ENCODE measurements at regions not wholly inside any gene's neighbourhood (a gene's known extent, or its start where the extent isn't known, plus 50 kb on each side); places are given as distances from the start of the nearest gene placed in this dataset.

GRCh38 chr1:223472057-223472456, 78.8 kb downstream of the CCDC185 start:
- Histone ChIP-seq H3K9me3 (replicated peaks; ENCODE audit: control insufficient read depth, low read depth, low read length) (no peaks in the 10 kb centered on the region), H3K27ac (ENCODE audit: low read length) (no peak overlapping the region), H3K27me3 (ENCODE audit: control insufficient read depth, insufficient read depth, low read length) (peaks cover 14% of the 10 kb centered on the region), H3K4me3 (ENCODE audit: low read length) (no peak overlapping the region), H3K4me1 (ENCODE audit: control insufficient read depth, insufficient read depth, low read length) (no peaks in the 10 kb centered on the region), H3K36me3 (ENCODE audit: control insufficient read depth, insufficient read depth, low read length) (no peaks in the 10 kb centered on the region)
- 64% methylated on average over 4 of the region's 5 CpGs for WGBS (ENCODE audit: insufficient coverage)
- DNase-seq = no peak

GRCh38 chr1:223473601-223474344, 80.6 kb downstream of the CCDC185 start:
- H3K36me3 ChIP-seq (ENCODE audit: control insufficient read depth, insufficient read depth, low read length) = no peaks in the 10 kb centered on the region
- DNase-seq = no peak
- peaks cover 20% of the 10 kb centered on the region for H3K27me3 ChIP-seq (ENCODE audit: control insufficient read depth, insufficient read depth, low read length)
- WGBS (ENCODE audit: insufficient coverage) = 40% methylated on average over 1 of the region's 4 CpGs
- H3K9me3 ChIP-seq (replicated peaks; ENCODE audit: control insufficient read depth, low read depth, low read length) = no peaks in the 10 kb centered on the region
- no peaks in the 10 kb centered on the region for H3K4me1 ChIP-seq (ENCODE audit: control insufficient read depth, insufficient read depth, low read length)
- H3K4me3 ChIP-seq (ENCODE audit: low read length) = no peak overlapping the region
- no peak overlapping the region for H3K27ac ChIP-seq (ENCODE audit: low read length)

DNA sequence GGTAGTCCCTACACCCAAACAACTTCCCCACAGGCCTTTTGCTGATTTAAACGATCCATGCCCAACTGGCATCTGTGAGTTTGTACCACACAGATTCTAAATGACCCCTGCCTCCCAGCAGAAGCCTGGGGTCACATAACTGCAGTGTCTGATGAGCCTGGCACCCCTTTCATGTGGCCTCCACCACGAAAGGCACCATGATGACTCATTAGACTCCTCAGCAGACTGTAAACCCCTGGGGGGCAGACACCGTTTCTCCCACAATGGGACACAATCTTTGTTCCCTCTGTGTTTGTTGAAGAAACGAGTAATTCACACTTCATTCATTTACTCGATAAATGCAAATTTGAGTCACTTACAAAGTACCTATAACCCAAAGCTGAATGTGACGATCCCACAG, 81.6 kb downstream of the CCDC185 start:
- H3K4me3 ChIP-seq (ENCODE audit: low read length) = no peak overlapping the region
- H3K27me3 ChIP-seq (ENCODE audit: control insufficient read depth, insufficient read depth, low read length) = peaks cover 28% of the 10 kb centered on the region
- no peaks in the 10 kb centered on the region for H3K4me1 ChIP-seq (ENCODE audit: control insufficient read depth, insufficient read depth, low read length)
- WGBS (ENCODE audit: insufficient coverage) = 66% methylated on average over 3 of the region's 6 CpGs
- no peaks in the 10 kb centered on the region for H3K36me3 ChIP-seq (ENCODE audit: control insufficient read depth, insufficient read depth, low read length)
- H3K27ac ChIP-seq (ENCODE audit: low read length) = no peak overlapping the region
- no peak for DNase-seq
- no peaks in the 10 kb centered on the region for H3K9me3 ChIP-seq (replicated peaks; ENCODE audit: control insufficient read depth, low read depth, low read length)

DNA sequence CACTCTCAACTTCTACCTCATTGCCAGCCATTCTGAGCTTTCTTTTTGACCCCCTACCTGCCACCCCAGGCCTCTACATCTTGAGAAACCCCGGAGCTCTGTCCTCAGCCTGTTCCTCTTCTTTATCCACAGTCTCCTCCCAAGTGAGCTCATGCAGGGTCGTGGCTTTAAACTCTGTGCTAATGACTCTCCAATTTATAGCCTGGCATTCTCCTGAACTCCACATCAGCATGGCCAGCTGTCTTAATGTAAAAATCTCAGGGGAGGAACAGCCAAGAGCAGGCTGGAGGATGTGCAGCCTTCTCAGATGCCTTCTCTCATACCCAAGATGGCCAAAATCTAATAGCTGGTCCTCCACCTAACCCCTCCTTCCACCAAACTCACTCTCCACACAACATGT, 84.2 kb downstream of the CCDC185 start:
- Histone ChIP-seq H3K36me3 (ENCODE audit: control insufficient read depth, insufficient read depth, low read length) (no peaks in the 10 kb centered on the region), H3K4me3 (ENCODE audit: low read length) (no peak overlapping the region), H3K27me3 (ENCODE audit: control insufficient read depth, insufficient read depth, low read length) (peaks cover 32% of the 10 kb centered on the region), H3K9me3 (replicated peaks; ENCODE audit: control insufficient read depth, low read depth, low read length) (no peaks in the 10 kb centered on the region), H3K27ac (ENCODE audit: low read length) (no peak overlapping the region), H3K4me1 (ENCODE audit: control insufficient read depth, insufficient read depth, low read length) (no peaks in the 10 kb centered on the region)
- WGBS (ENCODE audit: insufficient coverage) = 50% methylated on average over 1 of the region's 2 CpGs
- DNase-seq = no peak

GRCh38 chr1:223478606-223479005, 85.4 kb downstream of the CCDC185 start:
- Histone ChIP-seq H3K4me3 (ENCODE audit: low read length) (no peak overlapping the region), H3K4me1 (ENCODE audit: control insufficient read depth, insufficient read depth, low read length) (no peaks in the 10 kb centered on the region), H3K36me3 (ENCODE audit: control insufficient read depth, insufficient read depth, low read length) (no peaks in the 10 kb centered on the region), H3K9me3 (replicated peaks; ENCODE audit: control insufficient read depth, low read depth, low read length) (no peaks in the 10 kb centered on the region), H3K27me3 (ENCODE audit: control insufficient read depth, insufficient read depth, low read length) (peaks cover 36% of the 10 kb centered on the region), H3K27ac (ENCODE audit: low read length) (no peak overlapping the region)
- no peak for DNase-seq
- WGBS (ENCODE audit: insufficient coverage) = 100% methylated on average over 1 of the region's 10 CpGs

GRCh38 chr1:223479261-223479660, 86.0 kb downstream of the CCDC185 start:
- Histone ChIP-seq H3K27ac (ENCODE audit: low read length) (no peak overlapping the region), H3K36me3 (ENCODE audit: control insufficient read depth, insufficient read depth, low read length) (no peaks in the 10 kb centered on the region), H3K9me3 (replicated peaks; ENCODE audit: control insufficient read depth, low read depth, low read length) (no peaks in the 10 kb centered on the region), H3K4me1 (ENCODE audit: control insufficient read depth, insufficient read depth, low read length) (no peaks in the 10 kb centered on the region), H3K4me3 (ENCODE audit: low read length) (no peak overlapping the region), H3K27me3 (ENCODE audit: control insufficient read depth, insufficient read depth, low read length) (peaks cover 39% of the 10 kb centered on the region)
- DNase-seq = no peak
- WGBS (ENCODE audit: insufficient coverage) = 61% methylated on average over 3 of the region's 7 CpGs

GRCh38 chr1:223479718-223480425, 86.7 kb downstream of the CCDC185 start:
- WGBS (ENCODE audit: insufficient coverage) = 39% methylated on average over 5 of the region's 14 CpGs
- Histone ChIP-seq H3K27ac (ENCODE audit: low read length) (no peak overlapping the region), H3K4me3 (ENCODE audit: low read length) (no peak overlapping the region), H3K4me1 (ENCODE audit: control insufficient read depth, insufficient read depth, low read length) (no peaks in the 10 kb centered on the region), H3K27me3 (ENCODE audit: control insufficient read depth, insufficient read depth, low read length) (peaks cover 42% of the 10 kb centered on the region), H3K36me3 (ENCODE audit: control insufficient read depth, insufficient read depth, low read length) (no peaks in the 10 kb centered on the region), H3K9me3 (replicated peaks; ENCODE audit: control insufficient read depth, low read depth, low read length) (no peaks in the 10 kb centered on the region)
- DNase-seq = no peak

- Histone ChIP-seq H3K4me1 (ENCODE audit: control insufficient read depth, insufficient read depth, low read length) (no peaks in the 10 kb centered on the region), H3K4me3 (ENCODE audit: low read length) (no peak overlapping the region), H3K9me3 (replicated peaks; ENCODE audit: control insufficient read depth, low read depth, low read length) (no peaks in the 10 kb centered on the region), H3K27me3 (ENCODE audit: control insufficient read depth, insufficient read depth, low read length) (peaks cover 38% of the 10 kb centered on the region), H3K27ac (ENCODE audit: low read length) (no peak overlapping the region), H3K36me3 (ENCODE audit: control insufficient read depth, insufficient read depth, low read length) (no peaks in the 10 kb centered on the region)
- DNase-seq = no peak
Observed at GRCh38 chr1:223482132-223482531, 88.9 kb downstream of the CCDC185 start.

DNA sequence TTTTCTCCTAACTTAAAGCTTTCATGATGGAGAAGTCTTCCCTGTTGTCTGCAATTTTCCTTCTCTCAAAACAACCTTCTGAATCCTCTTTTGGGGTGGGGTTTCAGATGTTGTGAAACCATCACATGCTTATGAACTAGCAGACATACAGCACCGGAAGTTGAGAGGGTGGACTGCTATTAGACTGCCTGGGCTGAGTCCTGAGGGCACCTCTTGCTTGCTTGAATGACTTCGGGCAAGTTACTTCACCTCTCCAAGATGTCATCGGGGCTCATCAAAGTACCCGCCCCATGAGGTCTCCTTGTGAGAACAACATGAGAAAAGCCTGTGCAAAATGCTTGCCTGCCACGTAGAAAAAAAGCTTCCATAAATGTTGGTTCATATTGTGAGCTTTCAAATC, 89.6 kb downstream of the CCDC185 start:
- DNase-seq = no peak
- no peak overlapping the region for H3K4me3 ChIP-seq (ENCODE audit: low read length)

DNA sequence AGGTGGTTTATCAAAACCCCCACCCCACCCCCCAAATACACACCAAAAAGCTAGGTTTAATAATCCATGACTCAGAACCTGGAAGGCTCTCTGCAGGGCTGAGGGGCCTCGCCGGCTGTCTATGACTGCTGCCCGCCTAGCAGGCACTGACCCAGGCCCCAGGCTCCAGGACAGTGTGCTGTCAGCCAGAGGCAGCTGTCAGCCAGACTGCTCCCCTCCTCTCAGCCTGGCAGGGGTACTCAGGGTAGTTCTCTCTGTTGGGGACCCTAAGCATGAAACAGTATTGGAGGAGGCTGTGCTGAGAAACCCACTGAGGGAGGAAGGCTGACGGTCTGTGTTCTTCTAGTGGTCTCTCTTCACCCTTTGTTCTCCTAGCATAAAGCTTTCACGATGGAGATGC, 90.3 kb downstream of the CCDC185 start:
- Histone ChIP-seq H3K27ac (ENCODE audit: low read length) (no peak overlapping the region), H3K4me1 (ENCODE audit: control insufficient read depth, insufficient read depth, low read length) (no peaks in the 10 kb centered on the region), H3K27me3 (ENCODE audit: control insufficient read depth, insufficient read depth, low read length) (peaks cover 35% of the 10 kb centered on the region), H3K9me3 (replicated peaks; ENCODE audit: control insufficient read depth, low read depth, low read length) (no peaks in the 10 kb centered on the region), H3K4me3 (ENCODE audit: low read length) (no peak overlapping the region), H3K36me3 (ENCODE audit: control insufficient read depth, insufficient read depth, low read length) (no peaks in the 10 kb centered on the region)
- 29% methylated on average over 3 of the region's 5 CpGs for WGBS (ENCODE audit: insufficient coverage)
- DNase-seq = no peak

More for the DNA sequence above, 89.6 kb downstream of the CCDC185 start:
- 79% methylated on average over 2 of the region's 5 CpGs for WGBS (ENCODE audit: insufficient coverage)
- Histone ChIP-seq H3K27me3 (ENCODE audit: control insufficient read depth, insufficient read depth, low read length) (peaks cover 40% of the 10 kb centered on the region), H3K4me1 (ENCODE audit: control insufficient read depth, insufficient read depth, low read length) (no peaks in the 10 kb centered on the region), H3K9me3 (replicated peaks; ENCODE audit: control insufficient read depth, low read depth, low read length) (no peaks in the 10 kb centered on the region), H3K36me3 (ENCODE audit: control insufficient read depth, insufficient read depth, low read length) (no peaks in the 10 kb centered on the region), H3K27ac (ENCODE audit: low read length) (no peak overlapping the region)
